Neural progenitor cell (in vitro differentiated cells): ENCODE measurements at regions not wholly inside any gene's neighbourhood (a gene's known extent, or its start where the extent isn't known, plus 50 kb on each side); places are given as distances from the start of the nearest gene placed in this dataset.

Experiments
- CTCF ChIP-seq: fragments of 200-600 bp; sonication (generic); IDR thresholded peaks from 2 replicates; pipeline ENCODE4 v1.5.1; 2017; ENCODE audit warnings: antibody characterized with exemption, mild to moderate bottlenecking
- EZH2 ChIP-seq: fragments of 200-600 bp; sonication (generic); IDR thresholded peaks from 2 replicates; pipeline ENCODE4 v1.6.1; 2017; ENCODE audit warnings: antibody characterized with exemption, mild to moderate bottlenecking, moderate library complexity
- EZH2phosphoT487 ChIP-seq: fragments of 200-600 bp; sonication (generic); IDR thresholded peaks from 2 replicates; pipeline ENCODE4 v1.6.1; 2017; ENCODE audit warnings: antibody characterized with exemption

- TF ChIP-seq CTCF: no peak
- TF ChIP-seq EZH2: no peak
- no peak for TF ChIP-seq EZH2phosphoT487
Observed at GRCh38 chr13:34878329-34878728, 63.7 kb upstream of the NBEA start.
